ENCODE measurements at regions not wholly inside any gene's neighbourhood (a gene's known extent, or its start where the extent isn't known, plus 50 kb on each side); places are given as distances from the start of the nearest gene placed in this dataset.

GRCh38 chr7:140267381-140268226 lies 90.8 kb upstream of the KDM7A start:
- ChIA-PET CTCF (ENCODE audit: low intra/inter-chr PET ratio, low total read pairs) (no interaction called here), POLR2A (no interaction called here)
- Histone ChIP-seq H3K4me3 (replicated peaks in 1 of 3; ENCODE audit: insufficient read depth in 1 of 3, low read depth in 2 of 3, low read length in 3 of 3) (no peak overlapping the region), H3K4me2 (ENCODE audit: low read depth, low read length) (no peak overlapping the region; the same call in 1 of the 2 replicates), H3K4me1 (ENCODE audit: insufficient read depth, low read length) (peaks cover 24% of the 10 kb centered on the region), H4K20me1 (ENCODE audit: insufficient read depth, low read length) (no peaks in the 10 kb centered on the region), H3K79me2 (ENCODE audit: insufficient read depth, low read length) (no peaks in the 10 kb centered on the region), H2AFZ (ENCODE audit: low read length) (no peak overlapping the region), H3K36me3 (replicated peaks in 1 of 2; ENCODE audit: control insufficient read depth in 1 of 2, insufficient read depth in 2 of 2, low read length in 2 of 2) (no peaks in the 10 kb centered on the region), H3K9ac (ENCODE audit: insufficient read depth, low read depth, low read length) (no peak overlapping the region), H3K27me3 (ENCODE audit: control insufficient read depth in 1 of 2, insufficient read depth in 2 of 2, low read length in 2 of 2) (peaks cover 0 to 7% of the 10 kb centered on the region in 2 experiments; a peak in 1 of 5 replicates), H3K27ac (ENCODE audit: extremely low read length, insufficient read depth, low read length) (no peak overlapping the region), H3K9me3 (ENCODE audit: low read length) (no peaks in the 10 kb centered on the region)
- ATAC-seq (no peak; the same call in 2 of the 3 replicates), FAIRE-seq (no peak), DNase-seq (ENCODE audit: low spot score) (no peak)
- no TSS peak for BruUV-seq (replicated peaks)
- in situ Hi-C loops (cut with HindIII; ENCODE audit: extremely low pct_ligation_motif_present, low pct_unique_long_range_greater_than_20kb) (no loop called here), intact Hi-C loops (cut with micrococcal nuclease; ENCODE audit: unreplicated experiment) (no loop called here)
- no peak for TF ChIP-seq TCF7L2 (IDR thresholded peaks at IDR 0.05; ENCODE audit: low read depth, low read length)
- no peak for TF ChIP-seq THAP8 (CRISPR knock-in tag; IDR thresholded peaks at IDR 0.05; ENCODE audit: borderline replicate concordance)
- TF ChIP-seq, protein P1, sequence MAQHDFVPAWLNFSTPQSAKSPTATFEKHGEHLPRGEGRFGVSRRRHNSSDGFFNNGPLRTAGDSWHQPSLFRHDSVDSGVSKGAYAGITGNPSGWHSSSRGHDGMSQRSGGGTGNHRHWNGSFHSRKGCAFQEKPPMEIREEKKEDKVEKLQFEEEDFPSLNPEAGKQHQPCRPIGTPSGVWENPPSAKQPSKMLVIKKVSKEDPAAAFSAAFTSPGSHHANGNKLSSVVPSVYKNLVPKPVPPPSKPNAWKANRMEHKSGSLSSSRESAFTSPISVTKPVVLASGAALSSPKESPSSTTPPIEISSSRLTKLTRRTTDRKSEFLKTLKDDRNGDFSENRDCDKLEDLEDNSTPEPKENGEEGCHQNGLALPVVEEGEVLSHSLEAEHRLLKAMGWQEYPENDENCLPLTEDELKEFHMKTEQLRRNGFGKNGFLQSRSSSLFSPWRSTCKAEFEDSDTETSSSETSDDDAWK (CRISPR knock-in tag; IDR thresholded peaks at IDR 0.05), result no peak
- no peak for TF ChIP-seq CAMTA2 (CRISPR knock-in tag; IDR thresholded peaks at IDR 0.05; ENCODE audit: borderline replicate concordance)
- no peak for TF ChIP-seq ZNF879 (CRISPR knock-in tag; IDR thresholded peaks at IDR 0.05)
- no peak for TF ChIP-seq ZNF326 (CRISPR knock-in tag; IDR thresholded peaks at IDR 0.05; ENCODE audit: borderline replicate concordance)
- TF ChIP-seq HOXA5 (CRISPR knock-in tag; IDR thresholded peaks at IDR 0.05), result no peak
- TF ChIP-seq ZNF317 (CRISPR knock-in tag; IDR thresholded peaks at IDR 0.05), result no peak
- TF ChIP-seq ZNF354B (CRISPR knock-in tag; IDR thresholded peaks at IDR 0.05), result no peak
- no peak for TF ChIP-seq DMAP1 (CRISPR knock-in tag; IDR thresholded peaks at IDR 0.05)
- TF ChIP-seq HDAC2 (CRISPR knock-in tag; IDR thresholded peaks at IDR 0.05), result no peak
- no peak for TF ChIP-seq U2AF2 (IDR thresholded peaks at IDR 0.05; ENCODE audit: low read depth, low read length)
- no peak for TF ChIP-seq MYC (CRISPR knock-in tag; IDR thresholded peaks at IDR 0.05; ENCODE audit: borderline replicate concordance)
- 61% methylated on average over 9 of the region's 11 CpGs for WGBS (ENCODE audit: low lambda C conversion rate)

All from HepG2 (cell line).